ENCODE measurements at regions not wholly inside any gene's neighbourhood (a gene's known extent, or its start where the extent isn't known, plus 50 kb on each side); places are given as distances from the start of the nearest gene placed in this dataset.

DNA sequence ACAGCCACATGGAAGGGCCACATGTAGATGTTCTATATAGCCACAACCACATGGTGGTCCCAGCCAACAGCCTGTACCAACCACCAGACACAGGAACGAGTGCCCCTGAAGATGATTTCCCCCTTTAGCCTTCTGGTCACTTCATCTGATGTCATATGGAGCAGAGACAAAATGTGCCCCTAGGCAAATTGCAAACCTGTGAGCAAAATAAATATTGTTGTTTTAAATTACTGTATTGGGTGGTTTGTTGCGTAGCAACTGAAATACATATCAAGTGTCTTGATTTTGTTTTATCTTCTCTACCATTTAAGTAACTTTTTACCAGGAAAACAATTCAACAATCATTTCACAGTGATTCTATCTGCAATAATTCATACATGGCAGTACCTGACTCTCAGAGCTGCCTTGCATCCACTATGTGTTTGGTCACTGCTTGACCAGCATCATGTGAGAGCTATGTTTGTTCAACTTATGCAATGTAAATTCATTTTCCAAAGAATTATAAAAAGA lies 142.5 kb upstream of the VLDLR start:
- no peaks in the 10 kb centered on the region for H3K4me1 ChIP-seq (ENCODE audit: low read length)
- no peaks in the 10 kb centered on the region for H3K9me3 ChIP-seq (ENCODE audit: insufficient read depth, low read length)
- no peak overlapping the region for H3K27ac ChIP-seq (ENCODE audit: low read length)
- TF ChIP-seq, protein P1, sequence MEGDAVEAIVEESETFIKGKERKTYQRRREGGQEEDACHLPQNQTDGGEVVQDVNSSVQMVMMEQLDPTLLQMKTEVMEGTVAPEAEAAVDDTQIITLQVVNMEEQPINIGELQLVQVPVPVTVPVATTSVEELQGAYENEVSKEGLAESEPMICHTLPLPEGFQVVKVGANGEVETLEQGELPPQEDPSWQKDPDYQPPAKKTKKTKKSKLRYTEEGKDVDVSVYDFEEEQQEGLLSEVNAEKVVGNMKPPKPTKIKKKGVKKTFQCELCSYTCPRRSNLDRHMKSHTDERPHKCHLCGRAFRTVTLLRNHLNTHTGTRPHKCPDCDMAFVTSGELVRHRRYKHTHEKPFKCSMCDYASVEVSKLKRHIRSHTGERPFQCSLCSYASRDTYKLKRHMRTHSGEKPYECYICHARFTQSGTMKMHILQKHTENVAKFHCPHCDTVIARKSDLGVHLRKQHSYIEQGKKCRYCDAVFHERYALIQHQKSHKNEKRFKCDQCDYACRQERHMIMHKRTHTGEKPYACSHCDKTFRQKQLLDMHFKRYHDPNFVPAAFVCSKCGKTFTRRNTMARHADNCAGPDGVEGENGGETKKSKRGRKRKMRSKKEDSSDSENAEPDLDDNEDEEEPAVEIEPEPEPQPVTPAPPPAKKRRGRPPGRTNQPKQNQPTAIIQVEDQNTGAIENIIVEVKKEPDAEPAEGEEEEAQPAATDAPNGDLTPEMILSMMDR (IDR thresholded peaks at IDR 0.05; ENCODE audit: low read depth, low read length), result no peak
- TF ChIP-seq EZH2phosphoT487 (IDR thresholded peaks at IDR 0.05; ENCODE audit: low read depth), result no peak
- H2AFZ ChIP-seq (ENCODE audit: low read depth, low read length), result no peak overlapping the region
- no peaks in the 10 kb centered on the region for H3K79me2 ChIP-seq (ENCODE audit: low read length)
- no peaks in the 10 kb centered on the region for H4K20me1 ChIP-seq (ENCODE audit: insufficient read depth, low read length)
- no peak overlapping the region for H3K4me2 ChIP-seq (ENCODE audit: low read length)
- H3K36me3 ChIP-seq (replicated peaks; ENCODE audit: low read depth, low read length), result no peaks in the 10 kb centered on the region
- no peaks in the 10 kb centered on the region for H3K27me3 ChIP-seq (ENCODE audit: low read depth, low read length)
- H3K4me3 ChIP-seq (ENCODE audit: low read length), result no peak overlapping the region
- H3K9ac ChIP-seq (ENCODE audit: low read length), result no peak overlapping the region

DNA sequence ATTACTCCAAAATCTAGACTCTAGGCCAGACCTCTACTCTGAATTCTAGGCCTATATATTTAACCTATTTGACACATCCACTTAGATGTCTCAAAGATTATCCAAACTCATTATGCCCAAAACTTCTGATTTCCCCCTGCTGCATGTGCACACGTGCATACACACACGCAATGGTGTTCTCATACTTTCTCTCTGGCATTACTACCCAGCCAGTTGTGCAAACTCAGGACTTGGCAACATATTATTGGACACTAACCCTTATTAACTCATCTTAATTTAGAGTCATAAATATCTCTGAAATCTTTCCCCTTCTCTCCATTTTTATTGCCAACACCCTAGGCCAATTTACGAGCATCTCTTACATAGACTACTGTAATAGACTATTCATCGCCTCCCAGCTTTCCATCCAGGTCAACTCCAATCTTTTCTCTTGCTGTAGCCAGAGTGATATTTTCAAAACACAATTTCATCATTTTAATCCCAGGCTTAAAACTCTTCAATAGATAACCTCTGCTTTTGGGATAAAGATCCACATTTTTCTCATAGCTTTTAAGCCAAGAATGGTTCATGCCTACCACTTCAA lies 141.2 kb upstream of the VLDLR start:
- Histone ChIP-seq H2AFZ (ENCODE audit: low read depth, low read length) (no peak overlapping the region), H3K27ac (ENCODE audit: low read length) (no peak overlapping the region), H3K27me3 (ENCODE audit: low read depth, low read length) (no peaks in the 10 kb centered on the region), H3K4me2 (ENCODE audit: low read length) (no peak overlapping the region), H3K4me3 (ENCODE audit: low read length) (no peak overlapping the region), H3K4me1 (ENCODE audit: low read length) (no peaks in the 10 kb centered on the region), H4K20me1 (ENCODE audit: insufficient read depth, low read length) (no peaks in the 10 kb centered on the region), H3K36me3 (replicated peaks; ENCODE audit: low read depth, low read length) (no peaks in the 10 kb centered on the region), H3K79me2 (ENCODE audit: low read length) (no peaks in the 10 kb centered on the region), H3K9me3 (ENCODE audit: insufficient read depth, low read length) (no peaks in the 10 kb centered on the region), H3K9ac (ENCODE audit: low read length) (no peak overlapping the region)
- TF ChIP-seq EZH2phosphoT487 (IDR thresholded peaks at IDR 0.05; ENCODE audit: low read depth), result no peak

DNA sequence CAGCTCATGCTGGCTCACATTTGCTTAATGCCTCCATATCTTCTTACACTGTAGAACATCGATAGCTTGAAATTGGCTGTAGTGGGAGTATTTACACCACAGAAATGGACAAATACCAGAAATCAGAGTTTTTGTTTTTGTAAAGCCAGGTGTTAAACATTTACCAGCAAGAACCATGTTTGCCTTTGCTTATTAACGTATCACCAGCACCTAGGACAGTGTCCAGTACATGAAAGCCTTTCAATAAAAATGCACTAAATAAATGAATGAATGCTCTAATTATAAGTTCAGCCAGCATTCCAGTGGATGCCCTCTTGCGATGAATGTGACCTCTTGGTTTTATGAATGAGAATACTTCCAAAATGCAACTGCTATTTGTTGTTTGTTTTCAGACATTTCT lies 140.4 kb upstream of the VLDLR start:
- H3K4me2 ChIP-seq (ENCODE audit: low read length), result no peak overlapping the region
- H2AFZ ChIP-seq (ENCODE audit: low read depth, low read length), result no peak overlapping the region
- H3K79me2 ChIP-seq (ENCODE audit: low read length), result no peaks in the 10 kb centered on the region
- no peaks in the 10 kb centered on the region for H3K9me3 ChIP-seq (ENCODE audit: insufficient read depth, low read length)
- no peak overlapping the region for H3K27ac ChIP-seq (ENCODE audit: low read length)
- no peaks in the 10 kb centered on the region for H3K4me1 ChIP-seq (ENCODE audit: low read length)
- no peak overlapping the region for H3K4me3 ChIP-seq (ENCODE audit: low read length)
- H3K36me3 ChIP-seq (replicated peaks; ENCODE audit: low read depth, low read length), result no peaks in the 10 kb centered on the region
- H3K27me3 ChIP-seq (ENCODE audit: low read depth, low read length), result no peaks in the 10 kb centered on the region
- TF ChIP-seq, protein P1 (IDR thresholded peaks at IDR 0.05; ENCODE audit: low read depth, low read length), result no peak
- no peak for TF ChIP-seq EZH2phosphoT487 (IDR thresholded peaks at IDR 0.05; ENCODE audit: low read depth)
- no peaks in the 10 kb centered on the region for H4K20me1 ChIP-seq (ENCODE audit: insufficient read depth, low read length)
- no peak overlapping the region for H3K9ac ChIP-seq (ENCODE audit: low read length)

DNA sequence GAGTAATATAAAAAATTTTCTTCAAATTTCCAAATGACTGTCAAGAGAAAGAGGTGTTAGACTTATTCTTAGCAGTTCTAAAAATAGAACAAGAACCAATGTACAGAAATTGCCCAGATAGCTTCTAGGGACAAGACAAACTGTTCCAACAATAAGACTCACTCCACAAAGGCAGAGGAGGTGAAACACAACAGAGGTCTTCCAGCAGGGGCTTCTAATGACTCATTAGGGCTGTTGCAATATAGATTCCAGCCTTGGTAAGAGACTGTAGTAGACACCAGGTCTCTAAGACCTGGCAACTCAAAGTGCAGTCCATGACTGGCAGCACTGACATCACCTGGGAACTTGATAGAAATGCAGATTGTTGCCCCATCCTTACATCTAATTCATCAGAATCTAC lies 134.6 kb upstream of the VLDLR start:
- Histone ChIP-seq H3K36me3 (replicated peaks; ENCODE audit: low read depth, low read length) (no peaks in the 10 kb centered on the region), H3K79me2 (ENCODE audit: low read length) (no peaks in the 10 kb centered on the region), H2AFZ (ENCODE audit: low read depth, low read length) (no peak overlapping the region), H3K4me3 (ENCODE audit: low read length) (no peak overlapping the region), H3K4me1 (ENCODE audit: low read length) (no peaks in the 10 kb centered on the region), H4K20me1 (ENCODE audit: insufficient read depth, low read length) (no peaks in the 10 kb centered on the region), H3K27ac (ENCODE audit: low read length) (no peak overlapping the region), H3K9me3 (ENCODE audit: insufficient read depth, low read length) (no peaks in the 10 kb centered on the region), H3K9ac (ENCODE audit: low read length) (no peak overlapping the region), H3K4me2 (ENCODE audit: low read length) (no peak overlapping the region), H3K27me3 (ENCODE audit: low read depth, low read length) (no peaks in the 10 kb centered on the region)
- TF ChIP-seq, protein P1 (IDR thresholded peaks at IDR 0.05; ENCODE audit: low read depth, low read length), result no peak
- no peak for TF ChIP-seq EZH2phosphoT487 (IDR thresholded peaks at IDR 0.05; ENCODE audit: low read depth)

Measured in OCI-LY3 (cell line).